Uterus (tissue), 3 donors: ENCODE measurements at regions not wholly inside any gene's neighbourhood (a gene's known extent, or its start where the extent isn't known, plus 50 kb on each side); places are given as distances from the start of the nearest gene placed in this dataset.
"Not testable (repeated sequence)": the region's sequence is repeated elsewhere in the genome, so short reads cannot be mapped to it uniquely, and the experiment has no call there.

Experiments used
- DNase-seq, 2 donors: peaks; one replicate each; pipeline ENCODE4 v3.0.0-alpha.2; 2019 to 2020
- H3K27ac ChIP-seq, 2 donors: fragments of 200-600 bp; sonication (generic); 1 replicate in 1 of 2; 2 replicates in 1 of 2; pipeline ENCODE4 v1.5.1; 2016 to 2018
- H3K27me3 ChIP-seq, 2 donors: fragments of 200-600 bp; sonication (generic); one replicate each; pipeline ENCODE4 v1.5.1; 2018 to 2019; ENCODE audit warnings: control low read depth in 1 of 2
- H3K36me3 ChIP-seq, 2 donors: fragments of 200-600 bp; sonication (generic); one replicate each; pipeline ENCODE4 v1.5.1; 2019; ENCODE audit warnings: control low read depth in 1 of 2
- H3K4me1 ChIP-seq, 2 donors: fragments of 200-600 bp; sonication (generic); one replicate each; pipeline ENCODE4 v1.5.1; 2018 to 2019; ENCODE audit warnings: control low read depth in 1 of 2
- H3K4me3 ChIP-seq, 2 donors: fragments of 200-600 bp; sonication (generic); 1 replicate in 1 of 2; 2 replicates in 1 of 2; pipeline ENCODE4 v1.5.1; 2018 to 2019; ENCODE audit warnings: mild to moderate bottlenecking in 1 of 2
- H3K9me3 ChIP-seq, 2 donors: fragments of 200-600 bp; sonication (generic); one replicate each; pipeline ENCODE4 v1.5.1; 2019; ENCODE audit warnings: control low read depth in 1 of 2
- POLR2A ChIP-seq, 2 donors: fragments of 450-650 bp; IDR thresholded peaks; one replicate each; pipeline ENCODE4 v1.6.1; 2016; ENCODE audit warnings: antibody characterized with exemption in 2 of 2, mild to moderate bottlenecking in 1 of 2, moderate library complexity in 1 of 2
- intact Hi-C: fragments of 100-400 bp; cut with DNase I; formaldehyde crosslinking; loops from one replicate; pipeline ENCODE4 v1.15.1; 2023; ENCODE audit warnings: low total_unique reads
- TF ChIP-seq, protein P1 (sequence below), 4 experiments: fragments of 200-600 bp in 2 of 4; fragments of 450-650 bp in 2 of 4; sonication (generic) in 2 of 4; IDR thresholded peaks; one replicate each; pipeline ENCODE4 v1.5.1; 2016 to 2019; ENCODE audit warnings: antibody characterized with exemption in 4 of 4, mild to moderate bottlenecking in 2 of 4, moderate library complexity in 1 of 4
- donor health status: DM: yes; HTN: yes; CAD: no.

DNA sequence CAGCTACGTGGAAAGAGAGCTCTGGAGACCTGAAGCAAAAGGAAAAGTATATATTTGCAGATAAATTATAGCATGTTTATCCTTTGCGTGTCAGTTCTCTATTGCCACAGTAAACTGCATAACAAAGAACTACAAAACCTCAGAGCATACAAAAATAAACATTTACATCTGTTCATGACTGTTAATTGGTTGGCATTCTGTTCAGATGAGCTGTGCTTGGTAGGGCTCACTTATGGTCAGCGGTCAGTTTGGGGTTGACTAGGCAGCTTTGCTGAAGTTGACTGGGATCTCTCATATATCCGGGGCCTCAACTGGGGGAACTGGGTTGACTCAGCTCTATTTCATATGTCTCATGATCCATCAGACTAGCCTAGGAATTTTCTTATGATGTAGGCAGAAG is 257.7 kb downstream of the TLE1 start:
- no peaks in the 10 kb centered on the region for H3K27me3 ChIP-seq
- H3K27ac ChIP-seq: no peak overlapping the region
- H3K4me1 ChIP-seq: no peaks in the 10 kb centered on the region
- intact Hi-C loops: no loop called here
- DNase-seq: no peak
- H3K9me3 ChIP-seq: peaks cover 0 to 13% of the 10 kb centered on the region in 2 donors
- H3K36me3 ChIP-seq: no peaks in the 10 kb centered on the region
- TF ChIP-seq, protein P1, sequence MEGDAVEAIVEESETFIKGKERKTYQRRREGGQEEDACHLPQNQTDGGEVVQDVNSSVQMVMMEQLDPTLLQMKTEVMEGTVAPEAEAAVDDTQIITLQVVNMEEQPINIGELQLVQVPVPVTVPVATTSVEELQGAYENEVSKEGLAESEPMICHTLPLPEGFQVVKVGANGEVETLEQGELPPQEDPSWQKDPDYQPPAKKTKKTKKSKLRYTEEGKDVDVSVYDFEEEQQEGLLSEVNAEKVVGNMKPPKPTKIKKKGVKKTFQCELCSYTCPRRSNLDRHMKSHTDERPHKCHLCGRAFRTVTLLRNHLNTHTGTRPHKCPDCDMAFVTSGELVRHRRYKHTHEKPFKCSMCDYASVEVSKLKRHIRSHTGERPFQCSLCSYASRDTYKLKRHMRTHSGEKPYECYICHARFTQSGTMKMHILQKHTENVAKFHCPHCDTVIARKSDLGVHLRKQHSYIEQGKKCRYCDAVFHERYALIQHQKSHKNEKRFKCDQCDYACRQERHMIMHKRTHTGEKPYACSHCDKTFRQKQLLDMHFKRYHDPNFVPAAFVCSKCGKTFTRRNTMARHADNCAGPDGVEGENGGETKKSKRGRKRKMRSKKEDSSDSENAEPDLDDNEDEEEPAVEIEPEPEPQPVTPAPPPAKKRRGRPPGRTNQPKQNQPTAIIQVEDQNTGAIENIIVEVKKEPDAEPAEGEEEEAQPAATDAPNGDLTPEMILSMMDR (IDR thresholded peaks at IDR 0.05): no peak
- TF ChIP-seq POLR2A (IDR thresholded peaks at IDR 0.05): no peak
- H3K4me3 ChIP-seq: no peak overlapping the region

DNA sequence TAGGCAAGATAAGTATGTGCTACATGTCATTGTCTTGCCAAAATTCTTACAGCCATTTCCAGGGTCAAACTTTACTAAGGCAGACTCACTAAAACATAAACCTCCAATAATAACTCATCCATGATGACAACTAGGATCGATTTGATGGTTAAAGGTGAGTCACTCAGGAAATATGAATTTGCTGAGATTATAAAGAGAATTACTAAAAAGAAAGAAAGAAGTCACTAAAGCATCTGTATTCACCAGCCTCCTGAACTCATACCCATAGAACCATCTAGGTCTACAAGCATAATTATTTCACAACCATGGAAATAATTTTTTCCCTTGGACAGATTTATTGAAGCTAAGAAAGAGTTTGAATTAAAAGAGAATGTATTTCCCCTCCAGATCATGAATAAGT is 258.6 kb downstream of the TLE1 start:
- Histone ChIP-seq H3K27me3 (no peaks in the 10 kb centered on the region), H3K36me3 (no peaks in the 10 kb centered on the region), H3K4me1 (no peaks in the 10 kb centered on the region), H3K4me3 (no peak overlapping the region), H3K9me3 (peaks cover 0 to 13% of the 10 kb centered on the region in 2 donors), H3K27ac (no peak overlapping the region)
- DNase-seq: no peak
- intact Hi-C loops: no loop called here
- TF ChIP-seq POLR2A (IDR thresholded peaks at IDR 0.05): no peak
- TF ChIP-seq, protein P1 (IDR thresholded peaks at IDR 0.05): no peak

DNA sequence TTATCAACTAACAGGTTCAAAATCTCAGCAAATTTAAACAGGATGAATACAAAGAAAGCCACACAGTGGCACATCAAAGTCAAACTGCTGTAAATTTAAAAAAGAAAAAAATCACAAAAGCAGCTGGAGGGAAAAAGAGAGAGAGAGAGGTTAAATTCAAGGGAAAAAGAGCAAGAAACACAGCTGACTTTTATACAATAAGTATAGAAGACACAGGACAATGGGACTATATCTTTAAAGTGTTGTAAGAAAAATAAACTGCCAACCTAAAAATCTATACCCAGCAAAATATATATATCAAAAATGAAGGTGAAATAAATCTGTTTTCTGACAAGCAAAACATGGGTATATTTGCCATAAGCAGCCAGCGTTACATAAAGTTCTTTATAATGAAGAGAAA is 261.5 kb downstream of the TLE1 start:
- Histone ChIP-seq H3K27ac (no peak overlapping the region), H3K36me3 (no peaks in the 10 kb centered on the region), H3K4me3 (no peak overlapping the region), H3K27me3 (no peaks in the 10 kb centered on the region), H3K9me3 (peaks cover 0 to 13% of the 10 kb centered on the region in 2 donors), H3K4me1 (no peaks in the 10 kb centered on the region)
- intact Hi-C loops: no loop called here
- TF ChIP-seq, protein P1 (IDR thresholded peaks at IDR 0.05): no peak
- TF ChIP-seq POLR2A (IDR thresholded peaks at IDR 0.05): no peak
- DNase-seq: no peak

DNA sequence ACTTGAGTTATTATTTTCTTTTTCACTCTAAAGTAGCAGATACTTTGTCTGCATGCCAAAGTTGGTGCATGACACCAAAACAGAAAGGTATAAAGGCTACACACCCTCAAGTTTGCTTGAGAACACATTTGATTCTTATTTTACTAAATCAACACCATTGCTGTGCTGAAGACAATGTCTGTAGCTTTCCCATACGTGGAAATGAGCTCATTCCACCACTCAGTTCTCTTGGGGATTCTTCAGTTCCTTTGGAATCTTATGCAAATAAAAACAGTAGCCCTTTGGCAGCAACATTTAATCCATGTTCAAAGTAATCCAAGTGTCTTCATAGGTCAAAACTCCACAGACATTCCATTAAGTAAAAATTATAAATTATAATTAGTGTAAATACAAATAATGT is 264.9 kb downstream of the TLE1 start:
- H3K27ac ChIP-seq: no peak overlapping the region
- intact Hi-C loops: no loop called here
- TF ChIP-seq, protein P1 (IDR thresholded peaks at IDR 0.05): no peak
- no peak for TF ChIP-seq POLR2A (IDR thresholded peaks at IDR 0.05)
- no peaks in the 10 kb centered on the region for H3K4me1 ChIP-seq
- H3K36me3 ChIP-seq: no peaks in the 10 kb centered on the region
- peaks cover 0 to 13% of the 10 kb centered on the region in 2 donors for H3K9me3 ChIP-seq
- no peak overlapping the region for H3K4me3 ChIP-seq
- DNase-seq: no peak
- no peaks in the 10 kb centered on the region for H3K27me3 ChIP-seq

DNA sequence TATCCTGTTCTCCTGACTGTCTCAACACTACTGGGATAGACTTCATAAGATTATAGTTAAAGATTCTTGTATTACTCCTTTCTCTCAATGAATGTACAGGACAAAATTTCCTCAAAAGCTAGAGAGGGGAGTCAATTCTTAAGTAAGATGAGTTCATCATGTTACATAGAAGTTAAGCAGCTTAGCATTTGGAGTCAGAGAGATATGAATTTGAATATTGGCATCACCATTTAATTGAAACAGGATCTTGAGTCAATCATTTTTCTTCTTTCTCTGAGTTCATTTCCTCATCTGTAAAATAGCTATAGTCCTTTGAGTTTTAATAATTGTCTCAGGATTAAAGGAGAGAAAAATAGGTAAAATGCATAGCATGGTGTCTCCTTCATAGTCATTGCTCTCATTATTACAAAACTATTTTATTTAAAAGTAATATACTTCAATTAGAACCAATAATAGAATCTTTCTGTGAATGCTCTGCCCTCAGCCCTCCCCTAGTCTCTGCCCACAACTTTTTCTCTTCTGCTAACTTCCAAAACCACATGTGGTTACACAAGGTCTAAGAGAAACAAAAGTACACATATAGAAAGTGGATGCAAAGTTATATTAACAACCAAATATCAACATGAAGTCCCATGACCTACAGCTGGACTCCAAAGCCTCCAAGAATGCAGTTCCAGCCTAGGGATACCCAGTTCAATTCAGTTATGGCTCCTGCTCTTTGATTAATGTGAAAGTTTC is 265.6 kb downstream of the TLE1 start:
- Histone ChIP-seq H3K4me3 (no peak overlapping the region), H3K27me3 (no peaks in the 10 kb centered on the region), H3K9me3 (peaks cover 0 to 13% of the 10 kb centered on the region in 2 donors), H3K36me3 (no peaks in the 10 kb centered on the region), H3K4me1 (no peaks in the 10 kb centered on the region), H3K27ac (no peak overlapping the region)
- intact Hi-C loops: no loop called here
- no peak for DNase-seq
- TF ChIP-seq, protein P1 (IDR thresholded peaks at IDR 0.05): no peak
- no peak for TF ChIP-seq POLR2A (IDR thresholded peaks at IDR 0.05)

DNA sequence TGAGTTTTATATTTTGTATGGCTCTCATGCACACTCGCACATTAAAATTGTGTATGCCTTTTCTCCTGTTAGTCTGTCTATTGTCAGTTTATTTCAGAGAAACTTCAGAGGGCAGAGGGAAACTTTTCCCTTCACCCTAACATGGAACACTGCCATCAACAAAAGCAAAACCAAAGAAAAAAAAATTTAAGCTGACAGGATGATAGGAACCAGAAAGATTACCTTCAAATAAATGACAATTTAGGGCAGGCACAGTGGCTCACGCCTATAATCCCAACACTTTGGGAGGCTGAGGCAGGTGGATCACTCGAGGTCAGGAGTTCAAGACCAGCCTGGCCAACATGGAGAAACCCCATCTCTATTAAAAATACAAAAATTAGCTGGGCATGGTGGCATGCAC is 268.3 kb downstream of the TLE1 start:
- H3K27ac ChIP-seq, H3K9me3 ChIP-seq, H3K4me1 ChIP-seq, intact Hi-C loops, H3K4me3 ChIP-seq, H3K27me3 ChIP-seq, DNase-seq, H3K36me3 ChIP-seq: not testable (repeated sequence)
